ENCODE measurements at regions not wholly inside any gene's neighbourhood (a gene's known extent, or its start where the extent isn't known, plus 50 kb on each side); places are given as distances from the start of the nearest gene placed in this dataset.

DNA sequence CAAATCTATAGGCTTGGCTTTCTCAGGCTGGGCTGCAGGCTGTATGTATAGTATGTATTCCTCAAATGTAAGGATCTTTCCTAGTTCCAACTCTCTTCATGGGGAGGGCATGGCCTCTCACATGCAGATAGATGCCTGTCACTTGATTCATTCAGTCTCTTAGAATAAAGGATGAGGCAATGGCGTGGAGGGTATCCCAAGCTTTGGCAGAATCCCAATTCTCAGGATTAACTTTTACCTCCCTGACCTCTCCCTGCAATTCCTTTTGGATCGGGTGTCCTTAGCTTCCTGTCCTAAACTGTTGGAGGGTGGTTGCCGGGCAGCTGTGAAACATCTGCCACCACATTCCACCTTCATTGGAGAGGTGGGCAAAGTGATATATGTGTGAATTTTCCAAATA, 80.3 kb downstream of the INSIG2 start:
- DNase-seq: no peak

DNA sequence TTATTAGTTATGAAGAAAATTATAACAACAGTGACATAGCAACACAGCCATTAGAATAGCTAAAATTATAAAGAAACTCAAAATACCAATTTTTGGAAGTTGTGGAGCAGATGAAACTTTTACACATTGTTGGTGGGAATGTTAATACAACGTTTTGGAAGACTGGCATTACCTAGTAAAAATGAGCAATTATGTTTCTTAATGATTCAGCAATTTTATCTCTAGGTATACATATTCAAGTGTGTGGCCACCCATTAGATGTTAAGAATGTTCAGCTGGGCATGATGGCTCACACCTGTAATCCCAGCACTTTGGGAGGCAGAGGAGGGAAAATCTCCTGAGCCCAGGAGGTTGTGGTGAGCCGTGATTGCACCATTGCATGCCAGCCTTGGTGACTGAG, 78.8 kb downstream of the INSIG2 start:
- DNase-seq: no peak

DNA sequence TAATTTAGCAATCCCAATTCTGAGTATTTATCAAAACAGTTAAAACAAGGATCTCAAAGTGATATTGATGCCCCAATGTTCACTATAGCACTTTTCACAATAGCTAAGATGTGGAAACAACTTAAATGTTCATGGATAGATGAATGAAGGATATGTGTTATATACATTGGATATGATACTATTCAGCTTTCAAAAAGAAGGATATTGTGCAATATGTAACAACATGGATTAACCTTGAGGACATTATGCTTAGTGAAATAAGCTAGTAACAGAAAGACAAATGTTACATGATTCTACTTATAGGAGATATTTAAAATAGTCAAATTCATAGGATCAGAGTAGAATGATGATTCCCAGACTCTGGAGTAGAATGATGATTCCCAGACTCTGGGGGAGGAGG, 78.0 kb downstream of the INSIG2 start:
- no peak for DNase-seq

DNA sequence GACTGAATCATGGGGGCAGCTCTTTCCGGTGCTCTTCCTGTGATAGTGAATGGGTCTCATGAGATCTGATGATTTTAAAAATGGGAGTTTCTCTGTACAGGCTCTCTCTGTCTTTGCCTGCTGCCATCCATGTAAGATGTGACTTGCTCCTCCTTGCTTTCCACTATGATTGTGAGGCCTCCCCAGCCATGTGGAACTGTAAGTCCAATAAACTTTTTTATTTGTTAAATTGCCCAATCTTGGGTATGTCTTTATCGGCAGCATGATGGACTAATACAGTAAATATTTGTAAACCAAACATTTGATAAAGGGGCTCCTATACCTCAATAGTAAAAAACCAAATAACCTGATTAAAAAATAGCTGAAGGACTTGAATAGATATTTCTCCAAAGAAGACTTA, 77.3 kb downstream of the INSIG2 start:
- no peak for DNase-seq

All from NCI-H1436 treated with DMSO at 0.1 percent for 48 hours (cell line).